PC-9 (cell line): ENCODE measurements at regions not wholly inside any gene's neighbourhood (a gene's known extent, or its start where the extent isn't known, plus 50 kb on each side); places are given as distances from the start of the nearest gene placed in this dataset.

Experiments
- BruUV-seq: library from RNA; stranded (reverse); fragments of 400-500 nt; replicated peaks from 2 replicates; lab custom pipeline; 2021; lab: Mats Ljungman, UMichigan
- CTCF ChIA-PET: fragments of 300-600 bp; sonication (Branson Sonifier 250); formaldehyde crosslinking; loops from one replicate; lab custom pipeline; 2022; ENCODE audit warnings: antibody characterized with exemption; lab: Charles Lee
- POLR2A ChIA-PET: fragments of 300-600 bp; sonication (Branson Sonifier 250); formaldehyde crosslinking; loops from one replicate; lab custom pipeline; 2022; ENCODE audit warnings: antibody characterized with exemption; ENCODE audit not compliant: unreplicated experiment; lab: Charles Lee
- DNase-seq, 2 experiments: peaks; one replicate each; pipeline versions ENCODE4 v3.0.0 to v3.0.0-alpha.2; 2015 to 2022; ENCODE audit warnings: mixed read lengths in 1 of 2
- H2AFZ ChIP-seq: fragments of 200-600 bp; sonication (generic); 2 replicates; pipeline ENCODE4 v1.8.1; 2017; ENCODE audit warnings: antibody characterized with exemption
- H3F3A ChIP-seq: fragments of 200-600 bp; sonication (generic); 2 replicates; pipeline ENCODE4 v1.8.1; 2017; ENCODE audit warnings: antibody characterized with exemption, mild to moderate bottlenecking, low read depth; ENCODE audit not compliant: insufficient read depth
- H3K27ac ChIP-seq: fragments of 200-600 bp; sonication (generic); 2 replicates; pipeline ENCODE4 v1.6.1; 2016; ENCODE audit warnings: mixed run types
- H3K27me3 ChIP-seq: fragments of 200-600 bp; sonication (generic); 2 replicates; pipeline ENCODE4 v1.6.1; 2016; ENCODE audit warnings: low read depth, mixed run types; ENCODE audit not compliant: insufficient read depth
- H3K36me3 ChIP-seq: fragments of 200-600 bp; sonication (generic); 2 replicates; pipeline ENCODE4 v1.6.1; 2016; ENCODE audit warnings: low read depth, mixed run types
- H3K4me1 ChIP-seq: fragments of 200-600 bp; sonication (generic); replicated peaks from 2 replicates; pipeline ENCODE4 v1.6.1; 2016; ENCODE audit warnings: mixed run types; ENCODE audit not compliant: insufficient read depth
- H3K4me2 ChIP-seq: fragments of 200-600 bp; sonication (generic); 2 replicates; pipeline ENCODE4 v1.6.1; 2017; ENCODE audit warnings: mixed run types
- H3K4me3 ChIP-seq: fragments of 200-600 bp; sonication (generic); 2 replicates; pipeline ENCODE4 v1.6.1; 2016; ENCODE audit warnings: mixed run types
- H3K79me2 ChIP-seq: fragments of 200-600 bp; sonication (generic); 2 replicates; pipeline ENCODE4 v1.6.1; 2017; ENCODE audit warnings: low read depth, mixed run types
- H3K9me2 ChIP-seq: fragments of 200-600 bp; sonication (generic); 2 replicates; pipeline ENCODE4 v1.8.1; 2017; ENCODE audit warnings: mild to moderate bottlenecking; ENCODE audit not compliant: insufficient read depth
- H3K9me3 ChIP-seq: fragments of 200-600 bp; sonication (generic); 2 replicates; pipeline ENCODE4 v1.8.1; 2016; ENCODE audit warnings: low read depth; ENCODE audit not compliant: insufficient read depth
- H4K20me1 ChIP-seq: fragments of 200-600 bp; sonication (generic); 2 replicates; pipeline ENCODE4 v1.8.1; 2017; ENCODE audit not compliant: insufficient read depth
- CTCF ChIP-seq: fragments of 200-600 bp; sonication (generic); conservative IDR thresholded peaks from 2 replicates; pipeline ENCODE4 v1.6.1; 2017; ENCODE audit warnings: mixed run types, antibody characterized with exemption, mild to moderate bottlenecking, moderate library complexity
- EZH2 ChIP-seq: fragments of 200-600 bp; sonication (generic); IDR thresholded peaks from 2 replicates; pipeline ENCODE4 v1.8.0; 2017; ENCODE audit warnings: antibody characterized with exemption, low read depth
- intact Hi-C: fragments of 100-400 bp; cut with micrococcal nuclease; formaldehyde crosslinking; loops from one replicate; pipeline ENCODE4 v1.10.0; 2022; ENCODE audit not compliant: unreplicated experiment

- Histone ChIP-seq H3K79me2 (no peaks in the 10 kb centered on the region), H2AFZ (no peak overlapping the region), H3K4me2 (no peak overlapping the region), H3F3A (no peaks in the 10 kb centered on the region), H3K4me1 (no peaks in the 10 kb centered on the region), H3K9me3 (no peaks in the 10 kb centered on the region), H3K4me3 (no peak overlapping the region), H3K27me3 (peaks cover 89% of the 10 kb centered on the region), H3K9me2 (no peaks in the 10 kb centered on the region), H3K36me3 (no peaks in the 10 kb centered on the region), H4K20me1 (no peaks in the 10 kb centered on the region), H3K27ac (no peak overlapping the region)
- DNase-seq, result no peak
- BruUV-seq, result no TSS peak
- CTCF ChIA-PET, result no interaction called here
- intact Hi-C loops, result no loop called here
- POLR2A ChIA-PET, result no interaction called here
- TF ChIP-seq EZH2 (no peak), CTCF (no peak)
Measured at GRCh38 chr17:73787076-73788059, 143.1 kb upstream of the SDK2 start.

- Histone ChIP-seq H3K4me2 (no peak overlapping the region), H3K27me3 (peaks cover 89% of the 10 kb centered on the region), H3K79me2 (no peaks in the 10 kb centered on the region), H4K20me1 (no peaks in the 10 kb centered on the region), H3K4me3 (no peak overlapping the region), H3F3A (no peaks in the 10 kb centered on the region), H2AFZ (no peak overlapping the region), H3K9me3 (no peaks in the 10 kb centered on the region), H3K36me3 (no peaks in the 10 kb centered on the region), H3K27ac (no peak overlapping the region), H3K4me1 (no peaks in the 10 kb centered on the region), H3K9me2 (no peaks in the 10 kb centered on the region)
- ChIA-PET POLR2A (no interaction called here), CTCF (no interaction called here)
- intact Hi-C loops, result no loop called here
- no peak for DNase-seq
- TF ChIP-seq CTCF (no peak), EZH2 (no peak)
- no TSS peak for BruUV-seq
Measured at GRCh38 chr17:73788111-73788510, 143.9 kb upstream of the SDK2 start.

GRCh38 chr17:73791121-73791520 is 146.9 kb upstream of the SDK2 start:
- H3K27ac ChIP-seq, result no peak overlapping the region
- H4K20me1 ChIP-seq, result no peaks in the 10 kb centered on the region
- H3K9me3 ChIP-seq, result no peaks in the 10 kb centered on the region
- intact Hi-C loops, result no loop called here
- H3K36me3 ChIP-seq, result no peaks in the 10 kb centered on the region
- CTCF ChIA-PET, result no interaction called here
- H3K79me2 ChIP-seq, result no peaks in the 10 kb centered on the region
- POLR2A ChIA-PET, result no interaction called here
- H3K27me3 ChIP-seq, result peaks cover 77% of the 10 kb centered on the region
- no peaks in the 10 kb centered on the region for H3K4me1 ChIP-seq
- TF ChIP-seq EZH2 (no peak), CTCF (no peak)
- H2AFZ ChIP-seq, result no peak overlapping the region
- DNase-seq, result no peak
- no peak overlapping the region for H3K4me2 ChIP-seq
- no peaks in the 10 kb centered on the region for H3F3A ChIP-seq
- no peak overlapping the region for H3K4me3 ChIP-seq
- H3K9me2 ChIP-seq, result no peaks in the 10 kb centered on the region
- BruUV-seq, result no TSS peak
